SK-N-SH treated with all-trans-retinoic acid at 6 μM for 48 hours (cell line): ENCODE measurements at regions not wholly inside any gene's neighbourhood (a gene's known extent, or its start where the extent isn't known, plus 50 kb on each side); places are given as distances from the start of the nearest gene placed in this dataset.

Source experiments
- ATAC-seq: fragments of 200-7000 bp; cut with Tn5 transposase; 3 replicates; pipeline ENCODE4 v1.9.1; 2020; ENCODE audit warnings: mild to moderate bottlenecking, moderate library complexity
- ARNTL ChIP-seq: fragments of 450-650 bp; formaldehyde crosslinking; IDR thresholded peaks from 2 replicates; pipeline ENCODE4 v1.5.0; 2020; ENCODE audit warnings: low read depth, mild to moderate bottlenecking, moderate library complexity, borderline replicate concordance
- BACH2 ChIP-seq: fragments of 250-450 bp; sonication (Bioruptor Pico); IDR thresholded peaks from 2 replicates; pipeline ENCODE4 v1.9.0; 2021; ENCODE audit warnings: mild to moderate bottlenecking, borderline replicate concordance
- CREB5 ChIP-seq: fragments of 250-450 bp; sonication (Bioruptor Pico); IDR thresholded peaks from 2 replicates; pipeline ENCODE4 v1.5.1; 2020; ENCODE audit warnings: low read depth, mild to moderate bottlenecking, moderate library complexity
- CSDC2 ChIP-seq: fragments of 250-450 bp; sonication (Bioruptor Pico); IDR thresholded peaks from 2 replicates; pipeline ENCODE4 v1.5.0; 2020; ENCODE audit warnings: mild to moderate bottlenecking, moderate library complexity
- CSRNP3 ChIP-seq: fragments of 250-450 bp; sonication (Bioruptor Pico); IDR thresholded peaks from 2 replicates; pipeline ENCODE4 v1.5.1; 2021; ENCODE audit warnings: mild to moderate bottlenecking, moderate library complexity
- ESRRG ChIP-seq: fragments of 250-450 bp; sonication (Bioruptor Pico); IDR thresholded peaks from 2 replicates; pipeline ENCODE4 v1.6.1; 2021; ENCODE audit warnings: mild to moderate bottlenecking
- GLIS3 ChIP-seq: fragments of 250-450 bp; sonication (Bioruptor Pico); IDR thresholded peaks from 2 replicates; pipeline ENCODE4 v1.5.0; 2020; ENCODE audit warnings: mild to moderate bottlenecking, moderate library complexity
- ISL1 ChIP-seq: fragments of 250-450 bp; sonication (Bioruptor Pico); IDR thresholded peaks from 2 replicates; pipeline ENCODE4 v2.1.2; 2022; ENCODE audit warnings: mild to moderate bottlenecking, moderate library complexity
- OSR1 ChIP-seq: fragments of 250-450 bp; sonication (Bioruptor Pico); IDR thresholded peaks from 2 replicates; pipeline ENCODE4 v1.8.0; 2022; ENCODE audit warnings: moderate library complexity, mild to moderate bottlenecking, inconsistent platforms
- PATZ1 ChIP-seq: fragments of 250-450 bp; sonication (Bioruptor Pico); IDR thresholded peaks from 2 replicates; pipeline ENCODE4 v1.8.0; 2020; ENCODE audit warnings: mild to moderate bottlenecking, moderate library complexity, borderline replicate concordance
- POU6F1 ChIP-seq: fragments of 250-450 bp; sonication (Bioruptor Pico); IDR thresholded peaks from 2 replicates; pipeline ENCODE4 v1.8.0; 2021; ENCODE audit warnings: low read depth, mild to moderate bottlenecking, moderate library complexity, borderline replicate concordance
- PPARA ChIP-seq: fragments of 250-450 bp; sonication (Bioruptor Pico); IDR thresholded peaks from 2 replicates; pipeline ENCODE4 v1.5.0; 2020; ENCODE audit warnings: mild to moderate bottlenecking, borderline replicate concordance
- RARB ChIP-seq: fragments of 250-450 bp; sonication (Bioruptor Pico); IDR thresholded peaks from 2 replicates; pipeline ENCODE4 v1.8.0; 2021; ENCODE audit warnings: mild to moderate bottlenecking, moderate library complexity
- SNAI2 ChIP-seq: fragments of 250-450 bp; sonication (Bioruptor Pico); IDR thresholded peaks from 2 replicates; pipeline ENCODE4 v1.5.0; 2020; ENCODE audit warnings: mild to moderate bottlenecking, moderate library complexity
- TOX ChIP-seq: fragments of 250-450 bp; sonication (Bioruptor Pico); IDR thresholded peaks from 2 replicates; pipeline ENCODE4 v1.8.0; 2021; ENCODE audit warnings: mild to moderate bottlenecking, moderate library complexity, borderline replicate concordance
- TSHZ2 ChIP-seq: fragments of 250-450 bp; sonication (Bioruptor Pico); IDR thresholded peaks from 2 replicates; pipeline ENCODE4 v1.5.0; 2020; ENCODE audit warnings: mild to moderate bottlenecking, moderate library complexity
- ZFP3 ChIP-seq: fragments of 250-450 bp; sonication (Bioruptor Pico); IDR thresholded peaks from 2 replicates; pipeline ENCODE4 v1.5.0; 2020; ENCODE audit warnings: mild to moderate bottlenecking, moderate library complexity
- ZFP30 ChIP-seq: fragments of 450-650 bp; formaldehyde crosslinking; IDR thresholded peaks from 2 replicates; pipeline ENCODE4 v1.5.0; 2022; ENCODE audit warnings: mild to moderate bottlenecking, moderate library complexity
- ZNF565 ChIP-seq: fragments of 450-650 bp; formaldehyde crosslinking; conservative IDR thresholded peaks from 2 replicates; pipeline ENCODE4 v1.5.0; 2020; ENCODE audit warnings: low read depth, mild to moderate bottlenecking, moderate library complexity
- ZNF70 ChIP-seq: fragments of 450-650 bp; formaldehyde crosslinking; IDR thresholded peaks from 2 replicates; pipeline ENCODE4 v1.5.0; 2020; ENCODE audit warnings: mild to moderate bottlenecking, moderate library complexity
- ZNF8 ChIP-seq: fragments of 450-650 bp; formaldehyde crosslinking; IDR thresholded peaks from 2 replicates; pipeline ENCODE4 v1.5.0; 2020; ENCODE audit warnings: mild to moderate bottlenecking, moderate library complexity

GRCh38 chr1:177656598-177656997, 313.3 kb downstream of the SEC16B start:
- TF ChIP-seq CSDC2: no peak
- no peak for TF ChIP-seq POU6F1 (CRISPR knock-in tag)
- no peak for TF ChIP-seq SNAI2 (CRISPR knock-in tag)
- no peak for TF ChIP-seq TSHZ2 (CRISPR knock-in tag)
- no peak for TF ChIP-seq TOX (CRISPR knock-in tag)
- TF ChIP-seq ZFP3: no peak
- no peak for TF ChIP-seq CSRNP3 (CRISPR knock-in tag)
- TF ChIP-seq RARB: no peak
- TF ChIP-seq, all 23 proteins: peak for 0
- ATAC-seq: no peak

GRCh38 chr1:177650947-177651346, 318.9 kb downstream of the SEC16B start:
- ATAC-seq: no peak
- no peak for TF ChIP-seq ZFP3
- TF ChIP-seq ESRRG (CRISPR knock-in tag): no peak
- no peak for TF ChIP-seq ZNF70 (CRISPR knock-in tag)
- TF ChIP-seq ISL1: no peak

- ATAC-seq: no peak
Measured at GRCh38 chr1:177648731-177649265, 321.1 kb downstream of the SEC16B start.

GRCh38 chr1:177648138-177648537, 321.7 kb downstream of the SEC16B start:
- no peak for ATAC-seq
- no peak for TF ChIP-seq ZNF8 (CRISPR knock-in tag)
- no peak for TF ChIP-seq ZNF70 (CRISPR knock-in tag)
- no peak for TF ChIP-seq ESRRG (CRISPR knock-in tag)
- TF ChIP-seq CSDC2: no peak
- no peak for TF ChIP-seq POU6F1 (CRISPR knock-in tag)
- TF ChIP-seq GLIS3 (CRISPR knock-in tag): no peak
- TF ChIP-seq PPARA: no peak
- no peak for TF ChIP-seq RARB
- TF ChIP-seq ZFP3: no peak
- TF ChIP-seq ZFP30 (CRISPR knock-in tag): no peak
- no peak for TF ChIP-seq PATZ1 (CRISPR knock-in tag)
- TF ChIP-seq CREB5 (CRISPR knock-in tag): no peak
- TF ChIP-seq CSRNP3 (CRISPR knock-in tag): no peak

More at GRCh38 chr1:177648731-177649265, 321.1 kb downstream of the SEC16B start:
- TF ChIP-seq CSRNP3 (CRISPR knock-in tag): no peak
- TF ChIP-seq GLIS3 (CRISPR knock-in tag): no peak
- no peak for TF ChIP-seq ZNF565
- TF ChIP-seq BACH2 (CRISPR knock-in tag): no peak
- no peak for TF ChIP-seq ZFP3
- TF ChIP-seq OSR1: no peak
- TF ChIP-seq TOX (CRISPR knock-in tag): no peak
- TF ChIP-seq ARNTL (CRISPR knock-in tag): no peak
- no peak for TF ChIP-seq RARB
- no peak for TF ChIP-seq ZFP30 (CRISPR knock-in tag)
